ENCODE measurements at regions not wholly inside any gene's neighbourhood (a gene's known extent, or its start where the extent isn't known, plus 50 kb on each side); places are given as distances from the start of the nearest gene placed in this dataset.

GRCh38 chr2:8371653-8372052, 310.2 kb upstream of the ID2 start (continued):
- TF ChIP-seq EZH2phosphoT487 (IDR thresholded peaks at IDR 0.05; ENCODE audit: borderline replicate concordance) = no peak
- no peak for TF ChIP-seq SRF (IDR thresholded peaks at IDR 0.05; ENCODE audit: low read depth)

DNA sequence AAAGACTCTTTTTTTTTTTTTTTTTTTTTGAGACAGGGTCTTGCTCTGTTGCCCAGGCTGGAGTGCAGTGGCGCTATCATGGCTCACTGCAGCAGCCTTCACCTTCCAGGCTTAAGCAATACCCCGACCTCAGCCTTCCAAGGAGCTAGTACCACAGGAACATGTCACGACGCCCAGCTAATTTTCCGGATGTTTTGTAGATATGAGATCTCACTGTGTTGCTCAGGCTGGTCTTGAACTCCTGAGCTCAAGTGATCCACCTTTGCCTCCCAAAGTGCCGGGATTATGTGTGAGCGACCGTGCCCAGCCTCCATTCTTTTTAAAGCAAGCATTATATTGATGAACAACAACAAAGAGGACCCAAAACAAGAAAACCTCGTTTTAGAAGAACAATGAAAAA, 307.1 kb upstream of the ID2 start:
- Histone ChIP-seq H3K36me3 (ENCODE audit: control insufficient read depth in 1 of 2, insufficient read depth in 2 of 2, low read length in 2 of 2) (no peaks in the 10 kb centered on the region), H3K9me3 (ENCODE audit: control insufficient read depth in 1 of 2, insufficient read depth in 1 of 2, low read depth in 1 of 2, low read length in 2 of 2) (no peaks in the 10 kb centered on the region), H4K20me1 (ENCODE audit: insufficient read depth) (no peaks in the 10 kb centered on the region), H3K9ac (ENCODE audit: low read length) (no peak overlapping the region), H3K4me3 (replicated peaks in 1 of 2; ENCODE audit: low read depth in 1 of 2, low read length in 2 of 2) (no peak overlapping the region), H3K27ac (ENCODE audit: low read depth, low read length) (no peak overlapping the region), H3K4me2 (ENCODE audit: low read length) (no peak overlapping the region), H3K9me2 (ENCODE audit: insufficient read depth) (no peaks in the 10 kb centered on the region), H3K79me2 (ENCODE audit: insufficient read depth, low read length) (no peaks in the 10 kb centered on the region), H3K4me1 (ENCODE audit: control insufficient read depth in 1 of 2, insufficient read depth in 2 of 2, low read length in 2 of 2) (no peaks in the 10 kb centered on the region), H3K27me3 (ENCODE audit: insufficient read depth, low read length) (no peaks in the 10 kb centered on the region), H2AFZ (ENCODE audit: low read depth, low read length, poor library complexity, severe bottlenecking) (no peak overlapping the region)
- ATAC-seq = no peak
- RAD21 ChIA-PET (ENCODE audit: low non-redundant PET in 1 of 2, low total read pairs in 2 of 2, uncharacterized antibody in 2 of 2, unreplicated experiment in 2 of 2) = no interaction called here
- no peak for TF ChIP-seq CBX3 (IDR thresholded peaks at IDR 0.05; ENCODE audit: low read depth)
- TF ChIP-seq ZFX (IDR thresholded peaks at IDR 0.05) = no peak
- DNase-seq (ENCODE audit: low read depth, low spot score) = no peak
- no TSS peak for BruUV-seq (replicated peaks)
- intact Hi-C loops (cut with micrococcal nuclease) = no loop called here
- CTCF ChIA-PET = no interaction called here
- POLR2A ChIA-PET = no interaction called here

DNA sequence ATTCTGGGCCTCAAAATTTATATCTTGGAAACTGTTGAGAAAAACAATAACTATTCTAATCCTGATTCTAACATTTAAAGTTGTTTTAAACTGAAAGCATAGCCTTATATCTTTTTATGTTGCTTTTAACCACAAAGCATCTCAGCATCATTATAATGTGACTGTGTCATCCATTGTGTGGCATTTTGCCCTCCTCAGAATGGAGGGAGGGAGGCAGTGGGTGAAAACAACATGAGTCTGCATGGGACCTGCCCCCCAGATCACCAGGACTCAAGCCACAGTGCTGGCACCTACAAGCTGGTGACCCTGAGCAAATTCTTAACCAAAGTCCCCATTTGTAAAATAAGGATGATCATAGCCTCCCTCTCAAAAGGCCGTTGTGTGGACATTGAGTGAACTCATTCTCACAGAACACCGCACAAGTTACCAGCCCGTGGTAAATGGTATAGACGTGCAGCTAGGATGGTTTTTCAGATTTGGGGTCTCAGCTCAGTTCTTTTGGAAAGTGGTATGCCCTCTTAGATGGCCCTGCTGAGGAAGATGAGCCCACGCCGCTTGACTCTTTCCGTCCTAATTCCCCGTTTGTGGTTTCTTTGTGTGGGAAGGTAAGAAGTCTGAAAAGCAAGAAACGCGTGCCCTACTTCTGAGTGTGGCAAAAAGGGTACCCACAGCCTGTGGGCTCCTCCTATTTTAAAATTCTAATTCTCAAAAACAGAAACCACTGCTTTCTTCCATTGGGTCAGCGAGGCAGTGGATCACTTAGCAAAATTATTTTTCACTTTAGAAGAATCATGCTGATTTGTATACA, 305.0 kb upstream of the ID2 start:
- Histone ChIP-seq H2AFZ (ENCODE audit: low read depth, low read length, poor library complexity, severe bottlenecking) (no peak overlapping the region), H3K4me3 (replicated peaks in 1 of 2; ENCODE audit: low read depth in 1 of 2, low read length in 2 of 2) (no peak overlapping the region), H3K4me2 (ENCODE audit: low read length) (no peak overlapping the region), H3K27ac (ENCODE audit: low read depth, low read length) (no peak overlapping the region), H3K36me3 (ENCODE audit: control insufficient read depth in 1 of 2, insufficient read depth in 2 of 2, low read length in 2 of 2) (no peaks in the 10 kb centered on the region), H3K27me3 (ENCODE audit: insufficient read depth, low read length) (no peaks in the 10 kb centered on the region), H4K20me1 (ENCODE audit: insufficient read depth) (no peaks in the 10 kb centered on the region), H3K4me1 (ENCODE audit: control insufficient read depth in 1 of 2, insufficient read depth in 2 of 2, low read length in 2 of 2) (no peaks in the 10 kb centered on the region), H3K9ac (ENCODE audit: low read length) (no peak overlapping the region), H3K9me2 (ENCODE audit: insufficient read depth) (no peaks in the 10 kb centered on the region), H3K9me3 (ENCODE audit: control insufficient read depth in 1 of 2, insufficient read depth in 1 of 2, low read depth in 1 of 2, low read length in 2 of 2) (no peaks in the 10 kb centered on the region), H3K79me2 (ENCODE audit: insufficient read depth, low read length) (no peaks in the 10 kb centered on the region)
- ChIA-PET RAD21 (ENCODE audit: low non-redundant PET in 1 of 2, low total read pairs in 2 of 2, uncharacterized antibody in 2 of 2, unreplicated experiment in 2 of 2) (no interaction called here), POLR2A (no interaction called here), CTCF (no interaction called here)
- intact Hi-C loops (cut with micrococcal nuclease) = no loop called here
- ATAC-seq = no peak
- BruUV-seq (replicated peaks) = no TSS peak
- no peak for DNase-seq (ENCODE audit: low read depth, low spot score)
- TF ChIP-seq ZNF274 (IDR thresholded peaks at IDR 0.05; ENCODE audit: low read depth, low read length) (no peak), POLR2AphosphoS5 (IDR thresholded peaks at IDR 0.05; ENCODE audit: low read depth, low read length) (no peak), REST (IDR thresholded peaks at IDR 0.05; ENCODE audit: low read depth) (no peak), TCF7L2 (IDR thresholded peaks at IDR 0.05; ENCODE audit: borderline replicate concordance, extremely low read depth, insufficient read depth, insufficient read length) (no peak), SRF (IDR thresholded peaks at IDR 0.05; ENCODE audit: low read depth) (no peak), EGR1 (IDR thresholded peaks at IDR 0.05; ENCODE audit: low read depth) (no peak), ZBTB33 (IDR thresholded peaks at IDR 0.05; ENCODE audit: extremely low read depth, insufficient replicate concordance, low read length) (no peak), CEBPB (IDR thresholded peaks at IDR 0.05; ENCODE audit: low read depth) (no peak)
